ENCODE measurements at regions not wholly inside any gene's neighbourhood (a gene's known extent, or its start where the extent isn't known, plus 50 kb on each side); places are given as distances from the start of the nearest gene placed in this dataset.
A peak's percentile ranks its signal among the peaks of the same experiment; 100 is the strongest.

DNA sequence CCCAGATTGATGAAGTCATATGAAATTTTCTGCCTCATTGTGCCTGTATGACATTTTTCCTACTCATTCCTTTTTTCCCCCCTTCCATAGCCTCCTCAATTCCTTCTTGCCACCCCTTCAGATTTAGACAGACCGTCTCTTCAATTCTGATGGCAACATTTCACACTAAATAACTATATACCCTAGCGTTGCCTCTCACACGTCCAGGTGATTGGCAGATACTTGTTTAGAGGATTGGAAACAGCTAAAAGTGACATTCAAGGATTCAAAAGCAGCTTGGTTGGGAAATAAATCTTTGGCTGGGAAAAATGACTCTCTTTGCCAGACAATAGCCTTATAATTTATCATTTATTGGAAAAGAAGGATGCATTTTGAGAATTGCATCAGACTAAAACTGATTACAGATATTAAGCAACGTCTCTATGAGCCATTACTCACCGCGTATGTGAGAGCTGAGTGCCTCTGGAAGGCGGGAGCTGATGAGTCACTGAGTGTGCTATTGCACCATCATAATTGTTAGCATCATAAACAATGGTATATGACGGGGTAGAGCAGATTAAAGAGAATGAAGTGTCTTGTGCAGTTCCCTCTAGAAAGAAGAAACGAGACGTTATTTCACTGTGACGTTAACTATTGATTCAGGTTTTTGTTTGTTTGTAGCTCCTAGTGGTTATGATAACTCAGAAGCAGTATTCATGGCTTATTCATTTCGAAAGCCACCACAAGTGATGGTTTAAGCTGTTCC is 61.1 kb upstream of the FAM216B start (continued):
- TF ChIP-seq, protein P1, sequence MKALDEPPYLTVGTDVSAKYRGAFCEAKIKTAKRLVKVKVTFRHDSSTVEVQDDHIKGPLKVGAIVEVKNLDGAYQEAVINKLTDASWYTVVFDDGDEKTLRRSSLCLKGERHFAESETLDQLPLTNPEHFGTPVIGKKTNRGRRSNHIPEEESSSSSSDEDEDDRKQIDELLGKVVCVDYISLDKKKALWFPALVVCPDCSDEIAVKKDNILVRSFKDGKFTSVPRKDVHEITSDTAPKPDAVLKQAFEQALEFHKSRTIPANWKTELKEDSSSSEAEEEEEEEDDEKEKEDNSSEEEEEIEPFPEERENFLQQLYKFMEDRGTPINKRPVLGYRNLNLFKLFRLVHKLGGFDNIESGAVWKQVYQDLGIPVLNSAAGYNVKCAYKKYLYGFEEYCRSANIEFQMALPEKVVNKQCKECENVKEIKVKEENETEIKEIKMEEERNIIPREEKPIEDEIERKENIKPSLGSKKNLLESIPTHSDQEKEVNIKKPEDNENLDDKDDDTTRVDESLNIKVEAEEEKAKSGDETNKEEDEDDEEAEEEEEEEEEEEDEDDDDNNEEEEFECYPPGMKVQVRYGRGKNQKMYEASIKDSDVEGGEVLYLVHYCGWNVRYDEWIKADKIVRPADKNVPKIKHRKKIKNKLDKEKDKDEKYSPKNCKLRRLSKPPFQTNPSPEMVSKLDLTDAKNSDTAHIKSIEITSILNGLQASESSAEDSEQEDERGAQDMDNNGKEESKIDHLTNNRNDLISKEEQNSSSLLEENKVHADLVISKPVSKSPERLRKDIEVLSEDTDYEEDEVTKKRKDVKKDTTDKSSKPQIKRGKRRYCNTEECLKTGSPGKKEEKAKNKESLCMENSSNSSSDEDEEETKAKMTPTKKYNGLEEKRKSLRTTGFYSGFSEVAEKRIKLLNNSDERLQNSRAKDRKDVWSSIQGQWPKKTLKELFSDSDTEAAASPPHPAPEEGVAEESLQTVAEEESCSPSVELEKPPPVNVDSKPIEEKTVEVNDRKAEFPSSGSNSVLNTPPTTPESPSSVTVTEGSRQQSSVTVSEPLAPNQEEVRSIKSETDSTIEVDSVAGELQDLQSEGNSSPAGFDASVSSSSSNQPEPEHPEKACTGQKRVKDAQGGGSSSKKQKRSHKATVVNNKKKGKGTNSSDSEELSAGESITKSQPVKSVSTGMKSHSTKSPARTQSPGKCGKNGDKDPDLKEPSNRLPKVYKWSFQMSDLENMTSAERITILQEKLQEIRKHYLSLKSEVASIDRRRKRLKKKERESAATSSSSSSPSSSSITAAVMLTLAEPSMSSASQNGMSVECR (CRISPR knock-in tag; IDR thresholded peaks at IDR 0.05): no peak
- TF ChIP-seq HDAC2 (IDR thresholded peaks at IDR 0.05) (no peak), MEIS2 (IDR thresholded peaks at IDR 0.05; ENCODE audit: partially characterized antibody) (peak; percentile 84), ZNF23 (CRISPR knock-in tag; IDR thresholded peaks at IDR 0.05) (no peak), GATAD2B (IDR thresholded peaks at IDR 0.05; ENCODE audit: borderline replicate concordance) (no peak), ZKSCAN3 (CRISPR knock-in tag; IDR thresholded peaks at IDR 0.05) (no peak), ZNF324 (CRISPR knock-in tag; IDR thresholded peaks at IDR 0.05) (no peak), ESRRB (CRISPR knock-in tag; IDR thresholded peaks at IDR 0.05; ENCODE audit: borderline replicate concordance) (no peak), NFIC (IDR thresholded peaks at IDR 0.05) (no peak), SPI1 (IDR thresholded peaks at IDR 0.05; ENCODE audit: borderline replicate concordance, low read depth, low read length) (no peak), GABPB2 (CRISPR knock-in tag; conservative IDR thresholded peaks at IDR 0.05) (no peak), CEBPB (tag; IDR thresholded peaks at IDR 0.05) (peak; percentile 96), MTA2 (IDR thresholded peaks at IDR 0.05; ENCODE audit: low read depth) (no peak), SIRT6 (IDR thresholded peaks at IDR 0.05; ENCODE audit: low read depth, low read length) (no peak), PHB (CRISPR knock-in tag; IDR thresholded peaks at IDR 0.05) (no peak), SOX6 (IDR thresholded peaks at IDR 0.05) (peak; percentile 87), CBX1 (IDR thresholded peaks at IDR 0.05; ENCODE audit: low read depth) (no peak), FOS (IDR thresholded peaks at IDR 0.05; ENCODE audit: extremely low read depth, insufficient read length) (peak; percentile 3), CC2D1A (IDR thresholded peaks at IDR 0.05) (no peak)
- TF ChIP-seq, protein P2, sequence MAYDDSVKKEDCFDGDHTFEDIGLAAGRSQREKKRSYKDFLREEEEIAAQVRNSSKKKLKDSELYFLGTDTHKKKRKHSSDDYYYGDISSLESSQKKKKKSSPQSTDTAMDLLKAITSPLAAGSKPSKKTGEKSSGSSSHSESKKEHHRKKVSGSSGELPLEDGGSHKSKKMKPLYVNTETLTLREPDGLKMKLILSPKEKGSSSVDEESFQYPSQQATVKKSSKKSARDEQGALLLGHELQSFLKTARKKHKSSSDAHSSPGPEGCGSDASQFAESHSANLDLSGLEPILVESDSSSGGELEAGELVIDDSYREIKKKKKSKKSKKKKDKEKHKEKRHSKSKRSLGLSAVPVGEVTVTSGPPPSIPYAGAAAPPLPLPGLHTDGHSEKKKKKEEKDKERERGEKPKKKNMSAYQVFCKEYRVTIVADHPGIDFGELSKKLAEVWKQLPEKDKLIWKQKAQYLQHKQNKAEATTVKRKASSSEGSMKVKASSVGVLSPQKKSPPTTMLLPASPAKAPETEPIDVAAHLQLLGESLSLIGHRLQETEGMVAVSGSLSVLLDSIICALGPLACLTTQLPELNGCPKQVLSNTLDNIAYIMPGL (CRISPR knock-in tag; IDR thresholded peaks at IDR 0.05): no peak
- TF ChIP-seq, protein P3, sequence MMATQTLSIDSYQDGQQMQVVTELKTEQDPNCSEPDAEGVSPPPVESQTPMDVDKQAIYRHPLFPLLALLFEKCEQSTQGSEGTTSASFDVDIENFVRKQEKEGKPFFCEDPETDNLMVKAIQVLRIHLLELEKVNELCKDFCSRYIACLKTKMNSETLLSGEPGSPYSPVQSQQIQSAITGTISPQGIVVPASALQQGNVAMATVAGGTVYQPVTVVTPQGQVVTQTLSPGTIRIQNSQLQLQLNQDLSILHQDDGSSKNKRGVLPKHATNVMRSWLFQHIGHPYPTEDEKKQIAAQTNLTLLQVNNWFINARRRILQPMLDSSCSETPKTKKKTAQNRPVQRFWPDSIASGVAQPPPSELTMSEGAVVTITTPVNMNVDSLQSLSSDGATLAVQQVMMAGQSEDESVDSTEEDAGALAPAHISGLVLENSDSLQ (IDR thresholded peaks at IDR 0.05): peak; percentile 63
